CD4-positive, alpha-beta T cell treated with Interleukin-1 beta for 1 hour (primary cell): ENCODE measurements at regions not wholly inside any gene's neighbourhood (a gene's known extent, or its start where the extent isn't known, plus 50 kb on each side); places are given as distances from the start of the nearest gene placed in this dataset.

Experiments
- DNase-seq, 2 donors: peaks; one replicate each; pipeline ENCODE4 v3.0.0-alpha.2; 2020 to 2022

DNA sequence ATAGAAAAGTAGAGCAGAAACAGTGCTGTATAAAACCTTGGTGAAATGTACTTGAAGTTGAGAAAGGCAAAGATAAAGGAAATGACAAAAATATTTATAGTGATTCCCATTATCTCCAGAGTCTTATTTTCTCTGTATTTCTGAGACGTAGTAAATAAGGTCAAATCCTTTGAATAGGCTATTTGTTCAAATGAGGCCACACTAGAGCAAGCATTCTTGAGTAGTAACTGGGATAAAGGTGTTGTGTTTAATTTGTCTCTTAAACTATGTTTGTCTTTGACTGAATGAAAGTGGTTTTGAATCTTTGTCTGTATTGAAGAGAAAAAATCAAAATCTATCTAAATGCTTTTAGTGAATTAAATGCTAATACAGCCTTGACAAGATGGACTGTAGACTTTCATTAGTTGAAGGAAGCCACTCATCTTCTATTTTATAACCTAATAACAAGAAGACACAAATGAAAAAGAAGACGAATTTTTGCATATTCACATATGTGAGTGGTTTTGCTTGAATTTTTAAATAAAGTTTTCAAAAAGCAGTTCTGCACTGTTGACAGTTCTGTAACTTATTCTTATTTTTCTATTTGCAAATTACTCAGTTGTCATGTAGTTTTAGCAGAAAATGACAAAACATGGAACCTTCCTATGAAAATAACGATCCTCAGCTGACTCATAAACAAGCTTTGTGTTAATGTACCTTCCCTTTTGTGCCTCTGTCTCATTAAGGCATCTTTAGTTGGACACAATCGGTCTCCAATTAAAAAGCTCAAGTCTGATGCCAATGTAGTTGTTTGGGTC lies 94.8 kb upstream of the PCDH18 start:
- no peak for DNase-seq

DNA sequence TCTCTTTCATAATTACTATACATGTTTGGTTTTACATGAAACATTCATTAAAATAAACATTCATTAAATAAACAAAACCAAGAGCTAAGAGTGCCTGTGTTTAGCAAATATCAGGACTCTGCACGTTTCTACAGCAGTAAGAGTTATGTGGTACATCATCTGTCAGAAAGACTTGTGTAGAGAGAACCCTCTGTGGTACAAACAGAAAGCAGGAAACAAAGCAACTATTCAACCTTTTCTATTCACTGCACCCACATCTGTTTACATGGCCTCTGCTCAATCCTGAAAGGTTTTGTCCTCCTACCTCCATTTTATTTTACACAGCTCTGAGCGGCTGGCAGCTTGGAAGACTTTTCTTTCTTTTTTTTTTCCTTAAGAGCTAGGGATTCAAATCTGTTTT lies 90.7 kb upstream of the PCDH18 start:
- no peak for DNase-seq

DNA sequence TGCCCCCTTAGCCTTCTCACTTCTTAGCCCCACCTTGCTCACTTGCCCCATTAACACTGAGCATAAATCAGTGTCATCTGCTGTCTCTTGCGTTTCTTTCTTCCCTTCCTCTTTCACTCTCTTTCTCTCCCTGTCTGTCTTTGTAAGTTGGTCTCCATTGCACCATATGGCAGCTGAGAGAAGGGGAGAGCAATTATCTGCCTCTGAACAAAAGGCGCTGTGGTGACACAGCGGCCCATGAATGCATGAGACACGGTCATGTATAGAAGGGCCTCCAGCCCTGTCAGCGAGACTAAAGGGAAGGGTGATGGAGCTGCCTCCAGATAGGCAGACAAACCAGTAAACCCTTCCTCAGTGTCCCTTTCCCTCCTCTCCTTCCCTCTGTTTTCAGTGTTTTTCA lies 88.8 kb upstream of the PCDH18 start:
- no peak for DNase-seq

DNA sequence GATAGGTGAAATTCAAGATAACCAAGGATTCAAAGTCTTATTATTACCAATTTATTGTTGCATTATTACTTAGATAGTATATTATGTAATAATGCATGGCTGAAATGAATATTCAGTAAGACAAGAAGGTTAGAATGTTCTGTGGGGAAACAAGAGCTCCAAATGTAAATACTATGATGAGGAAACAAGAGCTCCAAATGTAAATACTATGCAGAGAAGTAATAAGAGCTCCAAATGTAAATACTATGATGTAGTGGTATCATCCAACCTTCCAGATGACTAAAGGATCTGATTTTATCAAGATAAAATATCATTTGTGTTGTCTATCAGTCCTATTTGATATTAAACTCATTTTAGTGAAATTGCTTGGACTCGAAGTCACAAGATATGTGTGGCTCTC lies 82.2 kb upstream of the PCDH18 start:
- no peak for DNase-seq

DNA sequence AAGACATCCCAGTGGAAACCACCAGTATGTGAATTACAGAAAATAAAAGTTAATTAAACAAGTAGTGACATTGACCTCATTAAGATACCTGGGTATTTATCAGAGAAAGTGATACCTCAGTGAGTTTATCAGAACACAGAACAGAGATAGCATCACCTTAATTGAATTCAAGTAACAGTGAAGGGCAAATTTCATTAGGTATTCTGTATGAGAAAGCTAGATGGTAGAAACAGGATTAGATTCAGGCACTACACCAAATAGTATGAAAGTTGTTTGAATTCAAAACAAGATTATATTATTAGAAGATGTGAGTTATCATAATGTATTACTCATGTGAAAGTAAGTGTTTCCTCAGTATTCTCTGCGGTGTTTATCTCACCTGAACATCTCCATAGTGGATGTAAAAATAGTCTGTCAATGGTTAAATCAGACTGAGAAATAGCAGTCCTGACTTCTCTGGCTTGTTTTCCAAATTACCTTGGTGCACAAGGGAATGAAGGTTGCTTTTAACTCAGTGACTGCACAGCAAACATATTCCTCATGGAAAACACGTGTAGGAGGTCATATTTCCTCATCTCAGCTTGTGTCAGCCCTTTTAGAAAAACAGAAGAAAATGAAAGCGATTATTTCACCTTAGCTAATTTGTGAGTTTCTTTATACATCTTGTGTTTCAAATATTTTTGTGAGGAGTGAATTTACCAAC lies 79.9 kb upstream of the PCDH18 start:
- no peak for DNase-seq

DNA sequence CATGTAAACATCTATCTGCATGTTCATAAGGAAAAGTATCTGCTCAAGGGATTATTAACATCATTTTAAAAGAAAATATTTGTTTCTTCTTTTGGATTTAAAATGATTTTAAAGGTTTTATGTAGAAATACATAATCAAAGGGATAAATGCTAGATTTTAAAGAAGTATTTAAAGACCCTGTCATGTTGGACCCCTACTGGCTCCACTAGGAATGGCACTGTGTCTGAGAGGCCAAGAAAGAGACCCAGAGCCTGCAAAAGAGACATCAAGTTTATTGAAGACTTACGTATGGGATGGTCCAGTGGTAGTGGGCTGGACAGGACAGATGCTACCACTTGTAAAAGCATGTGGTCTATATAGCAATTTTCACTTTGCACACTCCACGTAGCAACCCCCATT lies 78.7 kb upstream of the PCDH18 start:
- no peak for DNase-seq

DNA sequence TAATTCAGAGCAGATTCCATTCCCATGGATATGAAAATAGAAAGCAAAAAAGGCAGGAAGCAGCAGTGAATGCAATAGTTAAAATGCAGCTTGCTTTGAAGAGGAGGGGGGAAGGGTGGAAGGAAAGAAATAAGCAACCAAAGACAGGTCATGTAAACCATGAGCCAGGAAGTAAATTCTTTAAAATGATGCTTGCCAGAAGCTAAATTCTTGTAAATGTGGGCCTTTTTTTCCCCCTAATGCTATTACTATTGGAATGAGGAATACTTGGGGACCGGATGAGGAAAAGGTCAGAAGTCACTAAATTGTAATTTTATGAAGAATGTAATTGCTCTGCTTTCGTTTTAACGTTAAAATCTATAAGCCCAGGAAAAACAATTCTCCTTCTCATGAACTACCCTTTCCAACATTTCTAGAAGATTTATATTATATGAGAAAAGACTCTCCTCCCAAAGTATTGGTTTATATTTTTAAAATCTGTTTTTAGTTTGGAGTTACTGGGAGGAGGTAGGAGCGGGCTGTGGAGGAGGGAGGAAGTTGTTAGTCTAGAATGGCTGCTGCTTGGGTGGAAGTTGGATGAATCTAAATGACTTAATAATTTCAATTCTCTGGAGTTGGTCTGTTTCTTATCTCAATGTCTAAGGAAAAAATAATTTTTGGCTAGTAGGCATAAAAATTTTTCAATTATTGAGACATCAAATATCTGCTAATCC lies 77.6 kb upstream of the PCDH18 start:
- no peak for DNase-seq

DNA sequence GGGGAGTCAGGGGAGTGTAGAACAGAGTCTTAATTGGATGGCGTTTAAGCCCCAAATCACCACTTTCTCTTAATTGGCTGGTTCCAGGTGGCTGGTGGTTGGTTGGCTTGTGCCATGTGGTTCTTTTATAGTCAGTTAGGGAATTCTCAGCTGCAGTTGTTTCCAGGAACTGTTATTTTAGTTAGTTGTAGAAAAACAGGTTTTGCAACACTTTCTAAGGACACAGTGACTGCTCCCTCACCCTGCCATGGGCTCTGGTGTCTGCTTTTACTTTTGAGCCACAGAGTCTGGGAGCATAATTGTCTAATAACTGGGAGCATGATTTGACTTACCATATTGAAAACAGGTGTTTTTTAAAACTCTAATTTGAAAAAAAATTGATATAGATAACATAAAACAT lies 75.8 kb upstream of the PCDH18 start:
- DNase-seq = no peak

DNA sequence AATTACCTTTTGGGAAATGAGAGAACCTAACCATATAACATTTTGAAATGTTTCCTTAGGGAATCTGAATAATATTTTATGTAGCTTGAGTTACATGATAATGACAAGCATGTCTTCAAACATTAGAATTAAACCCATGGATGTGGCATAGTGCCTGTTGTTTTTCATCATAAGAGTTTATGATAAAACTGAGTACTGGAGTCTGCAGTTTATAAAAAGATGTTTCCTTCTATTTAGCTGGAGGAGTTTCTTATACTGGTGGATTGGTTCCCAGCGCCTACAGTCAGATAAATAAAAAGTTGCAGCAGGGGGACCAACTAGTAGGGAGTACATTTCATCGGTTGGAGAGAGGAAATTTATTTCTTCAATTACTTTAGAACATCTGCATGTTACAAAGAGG lies 70.1 kb upstream of the PCDH18 start:
- no peak for DNase-seq

DNA sequence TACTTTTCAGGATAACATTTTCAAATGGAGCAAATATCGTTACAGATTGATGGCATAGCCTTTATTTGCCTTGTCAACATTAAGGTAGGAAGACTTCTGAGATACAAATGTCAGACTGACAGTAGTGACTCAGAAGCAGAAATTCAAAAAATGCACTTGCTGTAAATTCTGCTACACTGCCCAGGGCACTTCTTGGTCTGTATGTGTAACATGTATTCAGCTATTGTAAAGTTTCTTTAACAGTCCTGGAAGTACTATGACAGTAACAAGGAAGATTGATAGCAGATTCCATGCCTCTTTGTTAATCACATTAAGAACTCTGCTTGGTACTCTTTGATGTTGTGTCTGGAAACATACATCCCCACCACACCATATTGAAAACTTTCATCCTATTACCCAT lies 69.6 kb upstream of the PCDH18 start:
- no peak for DNase-seq

DNA sequence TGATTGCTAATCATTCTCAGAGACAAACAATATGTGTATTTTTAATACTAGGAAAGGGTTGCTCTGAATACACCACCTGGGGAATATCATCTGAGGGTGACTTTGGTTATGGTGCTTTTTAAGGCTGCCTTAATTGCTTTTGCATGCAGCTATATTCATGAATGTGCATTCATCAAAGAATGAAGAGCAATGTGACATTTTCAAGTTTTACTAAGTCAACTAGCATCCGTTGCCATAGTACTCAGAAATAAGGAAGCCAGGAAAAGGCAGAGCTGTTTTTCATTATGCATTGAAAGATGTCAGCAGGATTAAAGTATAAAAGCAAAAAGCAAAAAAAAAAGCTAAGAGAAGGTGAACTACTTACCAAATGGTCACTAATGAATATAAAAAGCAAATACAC lies 67.4 kb upstream of the PCDH18 start:
- no peak for DNase-seq

DNA sequence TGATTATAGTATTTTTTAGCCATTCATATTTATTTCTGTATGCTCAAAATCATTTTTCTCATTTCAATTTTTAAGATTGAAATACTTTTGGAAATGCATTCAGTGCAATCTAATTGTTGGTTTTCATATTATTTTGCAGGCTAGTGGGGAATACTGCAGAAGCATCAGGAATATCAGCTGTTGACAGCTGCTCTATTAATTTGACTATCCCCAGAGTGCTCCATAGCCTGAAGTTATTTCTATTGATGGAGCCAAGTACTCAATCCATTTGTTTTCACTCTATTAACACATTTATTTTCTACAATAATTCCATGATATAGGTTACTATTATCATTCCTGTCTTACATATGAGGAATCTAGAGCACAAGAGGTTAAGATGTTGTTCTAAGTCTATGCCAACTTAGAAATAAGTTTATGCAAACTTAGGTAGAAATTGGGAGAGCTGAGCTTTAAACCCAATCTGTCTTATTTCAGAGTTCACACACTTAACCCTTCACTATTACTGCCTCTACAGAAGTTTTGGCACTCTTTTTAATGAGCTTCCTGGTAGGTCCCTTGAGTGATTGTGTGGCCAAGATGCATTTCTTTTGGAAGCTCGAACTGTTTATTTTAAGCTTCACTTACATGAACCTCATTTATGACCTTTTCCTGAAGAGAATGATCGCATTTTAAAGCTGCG lies 65.6 kb upstream of the PCDH18 start:
- DNase-seq = no peak

DNA sequence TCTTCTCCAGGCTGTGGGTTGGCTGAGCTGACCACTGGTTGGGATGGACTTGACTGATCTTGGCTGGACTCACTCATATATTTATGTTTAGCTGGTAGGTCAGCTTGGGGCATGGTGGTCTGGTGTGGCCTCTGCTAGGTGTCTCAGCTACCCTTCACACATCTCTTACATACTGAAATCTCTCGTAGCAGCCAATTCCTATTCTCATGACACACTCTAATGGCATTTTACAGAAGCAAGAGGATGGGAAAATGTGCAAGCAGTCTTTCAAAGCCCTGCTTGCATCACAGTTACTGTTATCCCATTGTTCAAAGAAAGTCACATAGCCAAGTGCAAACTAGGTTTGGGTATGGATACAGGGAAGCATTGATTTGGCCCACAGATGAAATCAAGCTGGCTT lies 55.5 kb upstream of the PCDH18 start:
- DNase-seq = no peak

DNA sequence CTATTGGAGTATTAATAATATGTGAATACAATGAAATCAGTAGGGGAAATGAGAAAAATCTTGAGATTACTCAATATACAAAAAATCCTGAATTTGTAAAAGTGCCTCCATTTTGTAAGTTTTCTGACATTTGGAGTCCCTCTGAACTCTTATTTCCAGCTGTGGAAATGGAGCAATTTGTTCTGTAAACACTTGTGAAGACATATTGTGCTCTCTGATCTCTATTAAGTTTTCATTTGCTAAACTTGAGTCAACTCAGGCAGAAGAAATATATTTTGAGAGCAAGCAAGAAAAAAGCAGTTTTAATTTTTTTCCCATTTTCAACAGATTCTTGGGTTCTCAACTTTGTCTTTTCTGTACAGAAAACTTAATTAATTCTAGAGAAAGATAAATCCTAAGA lies 51.4 kb upstream of the PCDH18 start:
- DNase-seq = no peak
